ENCODE measurements at regions not wholly inside any gene's neighbourhood (a gene's known extent, or its start where the extent isn't known, plus 50 kb on each side); places are given as distances from the start of the nearest gene placed in this dataset.
"Not testable (repeated sequence)": the region's sequence is repeated elsewhere in the genome, so short reads cannot be mapped to it uniquely, and the experiment has no call there.

DNA sequence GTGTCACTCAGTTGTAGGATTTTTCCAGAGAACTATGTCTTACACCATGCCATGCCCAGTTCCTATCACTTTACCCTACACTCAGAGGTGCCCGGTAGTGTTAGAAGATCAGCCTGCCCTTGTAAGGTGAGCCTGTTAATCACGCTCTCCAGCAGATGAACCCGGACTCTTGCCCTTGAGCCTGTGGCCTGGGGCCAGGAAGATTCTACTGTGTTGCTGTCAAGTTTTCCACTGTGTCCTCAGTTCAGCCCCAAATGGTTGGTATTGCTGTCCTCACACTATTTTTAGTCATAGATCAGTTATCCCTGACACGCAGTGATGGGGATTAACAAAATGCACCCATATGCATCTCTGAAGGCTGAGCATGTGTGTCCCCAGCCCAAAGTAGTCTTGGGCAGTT lies 105.0 kb upstream of the SPAG17 start:
- Histone ChIP-seq H3K4me1 (ENCODE audit: insufficient read depth) (no peaks in the 10 kb centered on the region), H3K36me3 (no peaks in the 10 kb centered on the region), H3K27ac (no peak overlapping the region), H3K27me3 (no peaks in the 10 kb centered on the region), H3K4me3 (no peak overlapping the region), H3K9me3 (no peaks in the 10 kb centered on the region)
- no peak for DNase-seq
- no peak for TF ChIP-seq POLR2A (IDR thresholded peaks at IDR 0.05)
- no peak for TF ChIP-seq EP300 (IDR thresholded peaks at IDR 0.05)
- TF ChIP-seq, protein P1, sequence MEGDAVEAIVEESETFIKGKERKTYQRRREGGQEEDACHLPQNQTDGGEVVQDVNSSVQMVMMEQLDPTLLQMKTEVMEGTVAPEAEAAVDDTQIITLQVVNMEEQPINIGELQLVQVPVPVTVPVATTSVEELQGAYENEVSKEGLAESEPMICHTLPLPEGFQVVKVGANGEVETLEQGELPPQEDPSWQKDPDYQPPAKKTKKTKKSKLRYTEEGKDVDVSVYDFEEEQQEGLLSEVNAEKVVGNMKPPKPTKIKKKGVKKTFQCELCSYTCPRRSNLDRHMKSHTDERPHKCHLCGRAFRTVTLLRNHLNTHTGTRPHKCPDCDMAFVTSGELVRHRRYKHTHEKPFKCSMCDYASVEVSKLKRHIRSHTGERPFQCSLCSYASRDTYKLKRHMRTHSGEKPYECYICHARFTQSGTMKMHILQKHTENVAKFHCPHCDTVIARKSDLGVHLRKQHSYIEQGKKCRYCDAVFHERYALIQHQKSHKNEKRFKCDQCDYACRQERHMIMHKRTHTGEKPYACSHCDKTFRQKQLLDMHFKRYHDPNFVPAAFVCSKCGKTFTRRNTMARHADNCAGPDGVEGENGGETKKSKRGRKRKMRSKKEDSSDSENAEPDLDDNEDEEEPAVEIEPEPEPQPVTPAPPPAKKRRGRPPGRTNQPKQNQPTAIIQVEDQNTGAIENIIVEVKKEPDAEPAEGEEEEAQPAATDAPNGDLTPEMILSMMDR (IDR thresholded peaks at IDR 0.05), result no peak
- intact Hi-C loops (cut with DNase I), result no loop called here
- WGBS, 3 donors, result 55 to 57% (median 56%) methylated on average over 4 of the region's 4 CpGs

- intact Hi-C loops (cut with DNase I), result not testable (repeated sequence)
Observed at GRCh38 chr1:118280656-118281055, 95.6 kb upstream of the SPAG17 start.

DNA sequence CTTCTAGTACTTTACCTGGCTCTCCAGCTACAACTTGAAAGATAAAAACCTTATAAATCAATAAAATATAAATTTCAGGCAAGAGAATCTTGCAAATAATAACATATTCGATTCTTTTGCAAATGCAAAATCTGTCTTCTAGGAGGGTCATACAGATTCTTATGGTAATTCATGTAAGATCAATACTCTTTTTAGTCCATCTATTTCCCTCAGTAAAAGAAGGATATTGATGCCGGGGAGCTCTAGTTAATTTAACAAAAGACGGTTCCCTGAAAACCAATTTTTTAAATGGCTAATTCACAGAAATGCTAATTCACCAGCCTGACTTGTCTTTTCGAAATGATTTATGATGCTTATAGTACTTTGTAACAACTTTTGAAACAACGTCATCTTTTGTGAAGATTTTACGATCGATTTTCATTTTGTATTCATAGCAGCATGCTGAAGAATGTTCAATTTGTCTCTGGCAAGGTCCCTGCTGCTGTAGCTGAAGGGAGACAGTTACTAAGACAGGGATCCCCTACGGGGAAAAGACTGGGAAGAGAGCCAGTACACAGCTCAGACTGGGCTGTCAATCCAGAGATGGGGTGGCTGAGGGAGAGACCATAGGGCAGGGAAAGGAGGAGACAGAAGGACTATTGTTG lies 90.6 kb upstream of the SPAG17 start:
- DNase-seq, result no peak
- intact Hi-C loops (cut with DNase I), result no loop called here
- H3K4me3 ChIP-seq, result no peak overlapping the region
- H3K27me3 ChIP-seq, result no peaks in the 10 kb centered on the region
- no peaks in the 10 kb centered on the region for H3K4me1 ChIP-seq (ENCODE audit: insufficient read depth)
- no peaks in the 10 kb centered on the region for H3K36me3 ChIP-seq
- TF ChIP-seq, protein P1 (IDR thresholded peaks at IDR 0.05), result no peak
- TF ChIP-seq POLR2A (IDR thresholded peaks at IDR 0.05), result no peak
- no peak for TF ChIP-seq EP300 (IDR thresholded peaks at IDR 0.05)
- WGBS, 3 donors, result 71 to 76% (median 73%) methylated on average over 8 of the region's 8 CpGs
- no peak overlapping the region for H3K27ac ChIP-seq
- no peaks in the 10 kb centered on the region for H3K9me3 ChIP-seq

More at GRCh38 chr1:118280656-118281055, 95.6 kb upstream of the SPAG17 start:
- not testable (repeated sequence) for H3K36me3 ChIP-seq; H3K4me3 ChIP-seq; H3K27me3 ChIP-seq; H3K9me3 ChIP-seq; DNase-seq; H3K4me1 ChIP-seq (ENCODE audit: insufficient read depth); H3K27ac ChIP-seq
- WGBS, 3 donors, result 82 to 90% (median 89%) methylated on average over 10 of the region's 10 CpGs

DNA sequence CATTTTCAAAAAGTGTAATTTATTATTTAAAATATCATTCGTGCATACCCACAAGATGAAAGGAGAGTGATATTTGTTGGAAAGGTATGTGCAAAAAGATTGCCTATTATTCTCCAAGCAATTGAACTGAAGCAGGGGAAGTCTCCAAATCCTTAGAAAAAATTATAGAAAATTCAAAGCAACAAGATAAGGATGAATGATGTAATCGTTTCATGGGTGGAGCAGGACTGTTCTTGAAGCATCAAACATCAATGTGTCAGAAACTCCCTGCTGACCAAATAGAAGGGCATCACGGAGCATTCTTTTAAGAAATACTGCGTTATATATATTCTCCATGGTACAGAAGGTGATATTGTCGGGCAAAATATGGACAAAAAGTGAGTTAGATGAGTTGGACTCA lies 87.9 kb upstream of the SPAG17 start:
- H3K4me1 ChIP-seq (ENCODE audit: insufficient read depth), result no peaks in the 10 kb centered on the region
- intact Hi-C loops (cut with DNase I), result no loop called here
- H3K4me3 ChIP-seq, result no peak overlapping the region
- no peaks in the 10 kb centered on the region for H3K36me3 ChIP-seq
- TF ChIP-seq, protein P1 (IDR thresholded peaks at IDR 0.05), result no peak
- no peak for TF ChIP-seq EP300 (IDR thresholded peaks at IDR 0.05)
- no peak for TF ChIP-seq POLR2A (IDR thresholded peaks at IDR 0.05)
- H3K27me3 ChIP-seq, result no peaks in the 10 kb centered on the region
- no peak overlapping the region for H3K27ac ChIP-seq
- WGBS, 3 donors, result 62 to 63% (median 62%) methylated on average over 5 of the region's 5 CpGs
- no peaks in the 10 kb centered on the region for H3K9me3 ChIP-seq
- DNase-seq, result no peak

DNA sequence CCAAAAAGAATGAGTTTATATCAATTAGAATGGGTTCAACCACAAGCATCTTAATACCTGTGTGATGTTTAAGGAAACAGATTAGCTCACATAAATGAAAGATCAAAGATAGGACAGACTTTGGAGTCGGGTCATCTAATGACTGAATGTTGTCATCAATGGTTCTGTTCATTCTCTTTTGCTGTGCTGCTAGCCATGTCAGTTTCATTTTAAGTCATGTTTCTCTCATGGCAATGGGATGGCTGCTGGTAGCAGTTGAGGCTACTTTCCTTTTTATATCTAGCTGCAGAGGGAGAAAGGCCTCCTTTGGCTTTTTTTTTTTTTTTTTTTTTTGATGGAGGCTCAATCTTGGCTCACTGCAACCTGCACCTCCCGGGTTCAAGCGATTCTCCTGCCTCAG lies 86.9 kb upstream of the SPAG17 start:
- H3K36me3 ChIP-seq, result no peaks in the 10 kb centered on the region
- H3K27me3 ChIP-seq, result no peaks in the 10 kb centered on the region
- intact Hi-C loops (cut with DNase I), result no loop called here
- 84 to 90% (median 88%) methylated on average over 3 of the region's 3 CpGs for WGBS, 3 donors
- H3K9me3 ChIP-seq, result no peaks in the 10 kb centered on the region
- H3K27ac ChIP-seq, result no peak overlapping the region
- TF ChIP-seq, protein P1 (IDR thresholded peaks at IDR 0.05), result no peak
- TF ChIP-seq POLR2A (IDR thresholded peaks at IDR 0.05) (no peak), EP300 (IDR thresholded peaks at IDR 0.05) (no peak)
- DNase-seq, result no peak
- no peak overlapping the region for H3K4me3 ChIP-seq
- no peaks in the 10 kb centered on the region for H3K4me1 ChIP-seq (ENCODE audit: insufficient read depth)

Measured in ovary (tissue), 7 donors.